H1 (cell line): ENCODE measurements at regions not wholly inside any gene's neighbourhood (a gene's known extent, or its start where the extent isn't known, plus 50 kb on each side); places are given as distances from the start of the nearest gene placed in this dataset.

Experiments used
- JUN ChIP-seq: IDR thresholded peaks from 2 replicates; pipeline ENCODE4 v1.6.1; 2011; ENCODE audit warnings: low read depth, mild to moderate bottlenecking, improper control_type of control experiment, low read length
- RNF2 ChIP-seq: fragments of 200-900, 300-1000 bp; sonication (generic); IDR thresholded peaks from 2 replicates; pipeline ENCODE4 v1.7.1; 2016; ENCODE audit warnings: borderline replicate concordance, low read depth, mild to moderate bottlenecking, antibody characterized with exemption, low read length; ENCODE audit not compliant: poor library complexity, severe bottlenecking; ENCODE audit errors: missing control alignments
- TF ChIP-seq, protein P1 (sequence below): IDR thresholded peaks from 2 replicates; pipeline ENCODE4 v1.6.1; 2012; ENCODE audit warnings: low read length, inconsistent platforms

DNA sequence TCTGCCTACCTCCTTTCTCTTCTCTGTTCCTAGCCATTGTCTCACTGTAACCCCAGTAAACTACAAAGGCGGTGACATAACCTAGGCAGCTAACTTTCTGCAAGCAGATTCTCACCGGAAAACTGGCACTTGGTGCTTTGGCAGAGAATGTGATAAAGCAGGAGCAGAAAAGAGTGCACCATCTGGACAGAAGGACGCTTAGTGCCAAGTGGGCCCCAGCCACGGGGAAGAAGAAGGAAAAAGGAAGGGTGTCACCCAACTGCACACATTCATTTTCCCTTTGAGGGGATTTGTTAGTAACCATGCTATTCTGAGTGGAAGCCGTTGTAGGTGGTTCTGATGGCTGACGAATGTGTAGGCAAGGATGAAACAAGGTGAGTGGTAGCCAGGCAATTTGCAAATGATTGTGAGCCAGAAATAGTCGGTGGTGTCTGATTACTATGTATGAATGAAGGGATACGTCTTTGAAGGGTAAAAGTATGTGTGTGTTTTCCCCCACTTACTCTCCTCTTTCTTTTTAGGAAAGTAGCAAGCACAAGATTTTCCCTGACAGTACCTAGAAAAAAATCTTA, 148.3 kb upstream of the STXBP5 start (continued):
- TF ChIP-seq JUN: no peak
- TF ChIP-seq, protein P1, sequence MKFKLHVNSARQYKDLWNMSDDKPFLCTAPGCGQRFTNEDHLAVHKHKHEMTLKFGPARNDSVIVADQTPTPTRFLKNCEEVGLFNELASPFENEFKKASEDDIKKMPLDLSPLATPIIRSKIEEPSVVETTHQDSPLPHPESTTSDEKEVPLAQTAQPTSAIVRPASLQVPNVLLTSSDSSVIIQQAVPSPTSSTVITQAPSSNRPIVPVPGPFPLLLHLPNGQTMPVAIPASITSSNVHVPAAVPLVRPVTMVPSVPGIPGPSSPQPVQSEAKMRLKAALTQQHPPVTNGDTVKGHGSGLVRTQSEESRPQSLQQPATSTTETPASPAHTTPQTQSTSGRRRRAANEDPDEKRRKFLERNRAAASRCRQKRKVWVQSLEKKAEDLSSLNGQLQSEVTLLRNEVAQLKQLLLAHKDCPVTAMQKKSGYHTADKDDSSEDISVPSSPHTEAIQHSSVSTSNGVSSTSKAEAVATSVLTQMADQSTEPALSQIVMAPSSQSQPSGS: no peak
- no peak for TF ChIP-seq RNF2
